ENCODE measurements at regions not wholly inside any gene's neighbourhood (a gene's known extent, or its start where the extent isn't known, plus 50 kb on each side); places are given as distances from the start of the nearest gene placed in this dataset.

- Mint-ChIP-seq H3K4me1 (ENCODE audit: low read depth) (no peaks in the 10 kb centered on the region), H3K36me3 (ENCODE audit: low read depth) (no peaks in the 10 kb centered on the region), H3K27me3 (ENCODE audit: insufficient read depth) (no peaks in the 10 kb centered on the region; the same call in 1 of the 2 replicates), H3K27ac (no peak overlapping the region), H3K4me3 (no peak overlapping the region), H3K9me3 (no peaks in the 10 kb centered on the region)
- no peak for TF ChIP-seq CTCF (IDR thresholded peaks at IDR 0.05)
- no peak for DNase-seq
Measured at GRCh38 chr4:137774501-137774900, 242.2 kb upstream of the PCDH18 start.

GRCh38 chr4:137768881-137769280 lies 236.6 kb upstream of the PCDH18 start:
- Mint-ChIP-seq H3K4me1 (ENCODE audit: low read depth) (peaks cover 9% of the 10 kb centered on the region), H3K4me3 (no peak overlapping the region), H3K36me3 (ENCODE audit: low read depth) (no peaks in the 10 kb centered on the region), H3K27ac (no peak overlapping the region), H3K27me3 (ENCODE audit: insufficient read depth) (no peaks in the 10 kb centered on the region), H3K9me3 (no peaks in the 10 kb centered on the region)
- TF ChIP-seq CTCF (IDR thresholded peaks at IDR 0.05): no peak
- no peak for DNase-seq

- Mint-ChIP-seq H3K4me3 (no peak overlapping the region), H3K36me3 (ENCODE audit: low read depth) (no peaks in the 10 kb centered on the region), H3K27me3 (ENCODE audit: insufficient read depth) (no peaks in the 10 kb centered on the region), H3K9me3 (no peaks in the 10 kb centered on the region), H3K4me1 (ENCODE audit: low read depth) (peaks cover 9% of the 10 kb centered on the region), H3K27ac (no peak overlapping the region)
- no peak for TF ChIP-seq CTCF (IDR thresholded peaks at IDR 0.05)
- DNase-seq: no peak
Measured at GRCh38 chr4:137768196-137768595, 235.9 kb upstream of the PCDH18 start.

GRCh38 chr4:137762591-137762990 lies 230.3 kb upstream of the PCDH18 start:
- Mint-ChIP-seq H3K27me3 (ENCODE audit: insufficient read depth) (no peaks in the 10 kb centered on the region), H3K36me3 (ENCODE audit: low read depth) (no peaks in the 10 kb centered on the region), H3K9me3 (no peaks in the 10 kb centered on the region), H3K4me1 (ENCODE audit: low read depth) (no peaks in the 10 kb centered on the region), H3K27ac (no peak overlapping the region), H3K4me3 (no peak overlapping the region)
- no peak for TF ChIP-seq CTCF (IDR thresholded peaks at IDR 0.05)
- no peak for DNase-seq

- no peaks in the 10 kb centered on the region for H3K27me3 Mint-ChIP-seq (ENCODE audit: insufficient read depth)
- peak overlapping the region; percentile 65 for H3K27ac Mint-ChIP-seq
- DNase-seq: peak; percentile 59
- TF ChIP-seq CTCF (IDR thresholded peaks at IDR 0.05): no peak
- H3K4me3 Mint-ChIP-seq: peak overlapping the region; percentile 31
- no peaks in the 10 kb centered on the region for H3K36me3 Mint-ChIP-seq (ENCODE audit: low read depth)
- H3K4me1 Mint-ChIP-seq (ENCODE audit: low read depth): peaks cover 19% of the 10 kb centered on the region
- no peaks in the 10 kb centered on the region for H3K9me3 Mint-ChIP-seq
Measured at GRCh38 chr4:137754652-137755471, 222.6 kb upstream of the PCDH18 start.
